HCT116 (cell line): ENCODE measurements at regions not wholly inside any gene's neighbourhood (a gene's known extent, or its start where the extent isn't known, plus 50 kb on each side); places are given as distances from the start of the nearest gene placed in this dataset.
"Not testable (repeated sequence)": the region's sequence is repeated elsewhere in the genome, so short reads cannot be mapped to it uniquely, and the experiment has no call there.

Experiments
- ATAC-seq: fragments of 200-7000 bp; cut with Tn5 transposase; 2 replicates; pipeline ENCODE4 v1.9.1; 2020; ENCODE audit warnings: mild to moderate bottlenecking, moderate library complexity
- BruUV-seq: library from RNA; stranded (reverse); fragments of 400-500 nt; replicated peaks from 2 replicates; lab custom pipeline; 2021; lab: Mats Ljungman, UMichigan
- CTCF ChIA-PET: fragments of 300-600 bp; sonication (Branson Sonifier 250); formaldehyde crosslinking; loops from one replicate; lab custom pipeline; 2021; ENCODE audit warnings: antibody characterized with exemption; lab: Charles Lee
- POLR2A ChIA-PET: fragments of 300-600, 350-600 bp; sonication (Branson Sonifier 250); formaldehyde crosslinking; loops from one replicate; lab custom pipeline; 2021; ENCODE audit warnings: antibody characterized with exemption; lab: Charles Lee
- RAD21 ChIA-PET, 2 experiments: fragments of 300-600 bp; sonication (Branson Sonifier 250); formaldehyde crosslinking; loops; one replicate each; lab custom pipeline; 2023; ENCODE audit warnings: low total read pairs in 2 of 2; ENCODE audit not compliant: uncharacterized antibody in 2 of 2, unreplicated experiment in 2 of 2, low non-redundant PET in 1 of 2; lab: Charles Lee
- DNase-seq: peaks from one replicate; pipeline ENCODE4 v3.0.0-alpha.2; 2010; ENCODE audit warnings: low read depth, low spot score
- H2AFZ ChIP-seq: fragments of 200-600 bp; shearing (Covaris generic), sonication (generic); 2 replicates; pipeline ENCODE4 v1.6.1; 2017; ENCODE audit warnings: low read depth, mixed run types, mixed read lengths, antibody characterized with exemption, low read length; ENCODE audit not compliant: poor library complexity, severe bottlenecking
- H3K27ac ChIP-seq: 2 replicates; pipeline ENCODE4 v1.5.1; 2012; ENCODE audit warnings: low read depth, low read length
- H3K27me3 ChIP-seq: fragments of 200-600 bp; sonication (generic); 2 replicates; pipeline ENCODE4 v1.6.1; 2016; ENCODE audit warnings: mixed run types, low read length, mixed read lengths; ENCODE audit not compliant: insufficient read depth
- H3K36me3 ChIP-seq, 2 experiments: fragments of 200-500 bp in 1 of 2; fragments of 200-600 bp in 1 of 2; sonication (Bioruptor generic) in 1 of 2; sonication (generic) in 1 of 2; 2 replicates each; pipeline versions ENCODE4 v1.5.1 to v1.6.1; 2014 to 2016; ENCODE audit warnings: low read length in 2 of 2, inconsistent platforms in 1 of 2, mixed read lengths in 1 of 2, mixed run types in 1 of 2; ENCODE audit not compliant: insufficient read depth in 2 of 2, control insufficient read depth in 1 of 2
- H3K4me1 ChIP-seq, 2 experiments: fragments of 200-600 bp in 1 of 2; sonication (generic) in 1 of 2; 2 replicates each; pipeline versions ENCODE4 v1.5.1 to v1.6.1; 2012 to 2017; ENCODE audit warnings: low read length in 2 of 2, inconsistent platforms in 1 of 2, mild to moderate bottlenecking in 1 of 2, mixed read lengths in 1 of 2, mixed run types in 1 of 2, moderate library complexity in 1 of 2; ENCODE audit not compliant: insufficient read depth in 2 of 2, control insufficient read depth in 1 of 2
- H3K4me2 ChIP-seq: fragments of 200-600 bp; sonication (generic); 2 replicates; pipeline ENCODE4 v1.6.1; 2017; ENCODE audit warnings: mixed run types, low read length, mixed read lengths
- H3K4me3 ChIP-seq, 2 experiments: fragments of 200-600 bp in 1 of 2; sonication (generic) in 1 of 2; replicated peaks in 1 of 2; 2 replicates each; pipeline ENCODE4 v1.5.1; 2011 to 2016; ENCODE audit warnings: low read length in 2 of 2, control low read depth in 1 of 2, low read depth in 1 of 2, mild to moderate bottlenecking in 1 of 2, mixed read lengths in 1 of 2, mixed run types in 1 of 2
- H3K79me2 ChIP-seq: fragments of 200-600 bp; sonication (generic); 2 replicates; pipeline ENCODE4 v1.6.1; 2017; ENCODE audit warnings: mild to moderate bottlenecking, mixed run types, low read length, moderate library complexity, mixed read lengths; ENCODE audit not compliant: insufficient read depth
- H3K9ac ChIP-seq: fragments of 200-600 bp; sonication (generic); 2 replicates; pipeline ENCODE4 v1.6.1; 2016; ENCODE audit warnings: low read length, mixed read lengths
- H3K9me2 ChIP-seq: fragments of 200-600 bp; sonication (generic), shearing (Covaris generic); 2 replicates; pipeline ENCODE4 v1.6.1; 2017; ENCODE audit warnings: mixed run types, mild to moderate bottlenecking, moderate library complexity; ENCODE audit not compliant: insufficient read depth
- H3K9me3 ChIP-seq, 2 experiments: fragments of 200-500 bp in 1 of 2; fragments of 200-600 bp in 1 of 2; sonication (Bioruptor generic) in 1 of 2; sonication (generic) in 1 of 2; 2 replicates each; pipeline ENCODE4 v1.6.1; 2014 to 2017; ENCODE audit warnings: low read length in 2 of 2, mixed read lengths in 2 of 2, inconsistent platforms in 1 of 2, low read depth in 1 of 2, mild to moderate bottlenecking in 1 of 2, mixed run types in 1 of 2, moderate library complexity in 1 of 2; ENCODE audit not compliant: control insufficient read depth in 1 of 2, insufficient read depth in 1 of 2
- H4K20me1 ChIP-seq: fragments of 200-600 bp; sonication (generic), shearing (Covaris generic); 2 replicates; pipeline ENCODE4 v1.6.1; 2017; ENCODE audit warnings: mixed run types, mild to moderate bottlenecking, moderate library complexity; ENCODE audit not compliant: insufficient read depth
- ELF1 ChIP-seq: IDR thresholded peaks from 2 replicates; pipeline ENCODE4 v1.6.1; 2012; ENCODE audit warnings: low read depth, borderline replicate concordance
- SP1 ChIP-seq: IDR thresholded peaks from 2 replicates; pipeline ENCODE4 v1.6.1; 2012; ENCODE audit warnings: low read depth
- intact Hi-C: fragments of 100-400 bp; cut with micrococcal nuclease; formaldehyde crosslinking; loops from 2 replicates; pipeline ENCODE4 v1.10.0; 2022
- TF ChIP-seq, protein P1 (sequence below): IDR thresholded peaks from 2 replicates; pipeline ENCODE4 v1.6.1; 2012; ENCODE audit warnings: low read depth

- Histone ChIP-seq H3K36me3 (no peaks in the 10 kb centered on the region), H3K9ac (no peak overlapping the region), H3K4me1 (no peaks in the 10 kb centered on the region), H3K27me3 (no peaks in the 10 kb centered on the region; the same call in 1 of the 2 replicates), H3K9me3 (no peaks in the 10 kb centered on the region), H3K4me2 (no peak overlapping the region), H3K4me3 (no peak overlapping the region), H4K20me1 (no peaks in the 10 kb centered on the region), H3K9me2 (no peaks in the 10 kb centered on the region), H3K79me2 (no peaks in the 10 kb centered on the region), H2AFZ (no peak overlapping the region), H3K27ac (no peak overlapping the region)
- DNase-seq, result no peak
- TF ChIP-seq SP1 (no peak), ELF1 (no peak)
- TF ChIP-seq, protein P1, sequence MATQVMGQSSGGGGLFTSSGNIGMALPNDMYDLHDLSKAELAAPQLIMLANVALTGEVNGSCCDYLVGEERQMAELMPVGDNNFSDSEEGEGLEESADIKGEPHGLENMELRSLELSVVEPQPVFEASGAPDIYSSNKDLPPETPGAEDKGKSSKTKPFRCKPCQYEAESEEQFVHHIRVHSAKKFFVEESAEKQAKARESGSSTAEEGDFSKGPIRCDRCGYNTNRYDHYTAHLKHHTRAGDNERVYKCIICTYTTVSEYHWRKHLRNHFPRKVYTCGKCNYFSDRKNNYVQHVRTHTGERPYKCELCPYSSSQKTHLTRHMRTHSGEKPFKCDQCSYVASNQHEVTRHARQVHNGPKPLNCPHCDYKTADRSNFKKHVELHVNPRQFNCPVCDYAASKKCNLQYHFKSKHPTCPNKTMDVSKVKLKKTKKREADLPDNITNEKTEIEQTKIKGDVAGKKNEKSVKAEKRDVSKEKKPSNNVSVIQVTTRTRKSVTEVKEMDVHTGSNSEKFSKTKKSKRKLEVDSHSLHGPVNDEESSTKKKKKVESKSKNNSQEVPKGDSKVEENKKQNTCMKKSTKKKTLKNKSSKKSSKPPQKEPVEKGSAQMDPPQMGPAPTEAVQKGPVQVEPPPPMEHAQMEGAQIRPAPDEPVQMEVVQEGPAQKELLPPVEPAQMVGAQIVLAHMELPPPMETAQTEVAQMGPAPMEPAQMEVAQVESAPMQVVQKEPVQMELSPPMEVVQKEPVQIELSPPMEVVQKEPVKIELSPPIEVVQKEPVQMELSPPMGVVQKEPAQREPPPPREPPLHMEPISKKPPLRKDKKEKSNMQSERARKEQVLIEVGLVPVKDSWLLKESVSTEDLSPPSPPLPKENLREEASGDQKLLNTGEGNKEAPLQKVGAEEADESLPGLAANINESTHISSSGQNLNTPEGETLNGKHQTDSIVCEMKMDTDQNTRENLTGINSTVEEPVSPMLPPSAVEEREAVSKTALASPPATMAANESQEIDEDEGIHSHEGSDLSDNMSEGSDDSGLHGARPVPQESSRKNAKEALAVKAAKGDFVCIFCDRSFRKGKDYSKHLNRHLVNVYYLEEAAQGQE, result no peak
- ChIA-PET CTCF (no interaction called here), POLR2A (no interaction called here), RAD21 (no interaction called here)
- BruUV-seq, result no TSS peak
- intact Hi-C loops, result no loop called here
- no peak for ATAC-seq
These were observed 292.4 kb downstream of the PDCD6IP start for GRCh38 chr3:34090876-34091275.

DNA sequence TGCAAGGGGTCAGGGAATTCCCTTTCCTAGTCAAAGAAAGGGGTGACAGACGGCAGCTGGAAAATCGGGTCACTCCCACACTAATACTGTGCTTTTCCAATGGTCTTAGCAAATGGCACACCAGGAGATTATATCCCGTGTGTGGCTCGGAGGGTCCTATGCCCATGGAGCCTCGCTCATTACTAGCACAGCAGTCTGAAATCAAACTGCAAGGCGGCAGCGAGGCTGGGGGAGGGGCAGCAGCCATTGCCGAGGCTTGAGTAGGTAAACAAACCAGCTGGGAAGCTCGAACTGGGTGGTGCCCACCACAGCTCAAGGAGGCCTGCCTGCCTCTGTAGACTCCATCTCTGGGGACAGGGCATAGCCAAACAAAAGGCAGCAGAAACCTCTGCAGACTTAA is 295.9 kb downstream of the PDCD6IP start:
- H2AFZ ChIP-seq, H3K36me3 ChIP-seq, H3K4me1 ChIP-seq, ATAC-seq, H3K4me3 ChIP-seq, DNase-seq, CTCF ChIA-PET, H3K4me2 ChIP-seq, BruUV-seq, H3K9me3 ChIP-seq, RAD21 ChIA-PET, POLR2A ChIA-PET, H3K9me2 ChIP-seq, H3K27ac ChIP-seq, H3K79me2 ChIP-seq, H3K27me3 ChIP-seq, H3K9ac ChIP-seq, intact Hi-C loops, H4K20me1 ChIP-seq: not testable (repeated sequence)
